ENCODE measurements at regions not wholly inside any gene's neighbourhood (a gene's known extent, or its start where the extent isn't known, plus 50 kb on each side); places are given as distances from the start of the nearest gene placed in this dataset.
"Not testable (repeated sequence)": the region's sequence is repeated elsewhere in the genome, so short reads cannot be mapped to it uniquely, and the experiment has no call there.

GRCh38 chr16:77488652-77489051 is 53.8 kb upstream of the ADAMTS18 start:
- FAIRE-seq: no peak

- FAIRE-seq: no peak
These were observed 56.3 kb upstream of the ADAMTS18 start for GRCh38 chr16:77491091-77491490.

GRCh38 chr16:77496934-77497333 is 62.1 kb upstream of the ADAMTS18 start:
- FAIRE-seq: no peak

- FAIRE-seq: no peak
These were observed 64.8 kb upstream of the ADAMTS18 start for GRCh38 chr16:77499373-77500285.

GRCh38 chr16:77500286-77500598 is 65.4 kb upstream of the ADAMTS18 start:
- FAIRE-seq: no peak

GRCh38 chr16:77500934-77501664 is 66.3 kb upstream of the ADAMTS18 start:
- no peak for FAIRE-seq

- no peak for FAIRE-seq
These were observed 67.6 kb upstream of the ADAMTS18 start for GRCh38 chr16:77502448-77502847.

GRCh38 chr16:77506492-77506891 is 71.7 kb upstream of the ADAMTS18 start:
- FAIRE-seq: not testable (repeated sequence)

- FAIRE-seq: no peak
These were observed 74.2 kb upstream of the ADAMTS18 start for GRCh38 chr16:77509051-77509450.

- FAIRE-seq: peak; percentile 93
These were observed 75.0 kb upstream of the ADAMTS18 start for GRCh38 chr16:77509796-77510195.

- FAIRE-seq: no peak
These were observed 76.2 kb upstream of the ADAMTS18 start for GRCh38 chr16:77511053-77511452.

- FAIRE-seq: no peak
These were observed 79.8 kb upstream of the ADAMTS18 start for GRCh38 chr16:77514500-77515220.

- FAIRE-seq: not testable (repeated sequence)
These were observed 90.4 kb upstream of the ADAMTS18 start for GRCh38 chr16:77525226-77525625.

- FAIRE-seq: no peak
These were observed 96.9 kb upstream of the ADAMTS18 start for GRCh38 chr16:77531752-77532151.

- no peak for FAIRE-seq
These were observed 102.0 kb upstream of the ADAMTS18 start for GRCh38 chr16:77536809-77537208.

GRCh38 chr16:77539421-77540034 is 104.7 kb upstream of the ADAMTS18 start:
- no peak for FAIRE-seq

- FAIRE-seq: no peak
These were observed 105.8 kb upstream of the ADAMTS18 start for GRCh38 chr16:77540646-77541045.

GRCh38 chr16:77541165-77541564 is 106.3 kb upstream of the ADAMTS18 start:
- FAIRE-seq: no peak

GRCh38 chr16:77548151-77548550 is 113.3 kb upstream of the ADAMTS18 start:
- no peak for FAIRE-seq

GRCh38 chr16:77548766-77549165 is 113.9 kb upstream of the ADAMTS18 start:
- FAIRE-seq: no peak

GRCh38 chr16:77549876-77550275 is 115.0 kb upstream of the ADAMTS18 start:
- no peak for FAIRE-seq

- FAIRE-seq: no peak
These were observed 116.5 kb upstream of the ADAMTS18 start for GRCh38 chr16:77551357-77551756.

- no peak for FAIRE-seq
These were observed 118.3 kb upstream of the ADAMTS18 start for GRCh38 chr16:77553130-77553529.
